H1 (cell line): ENCODE measurements at regions not wholly inside any gene's neighbourhood (a gene's known extent, or its start where the extent isn't known, plus 50 kb on each side); places are given as distances from the start of the nearest gene placed in this dataset.

Source experiments
- BCL11A ChIP-seq, 2 experiments: IDR thresholded peaks; one replicate each; pipeline ENCODE4 v1.6.1; 2011; ENCODE audit warnings: low read depth in 2 of 2, low read length in 2 of 2, mild to moderate bottlenecking in 2 of 2
- HDAC6 ChIP-seq: IDR thresholded peaks from one replicate; pipeline ENCODE4 v1.7.1; 2012; ENCODE audit warnings: low read depth, mild to moderate bottlenecking, inconsistent platforms, low read length, moderate library complexity
- JUN ChIP-seq: IDR thresholded peaks from 2 replicates; pipeline ENCODE4 v1.6.1; 2011; ENCODE audit warnings: low read depth, mild to moderate bottlenecking, improper control_type of control experiment, low read length
- KDM5A ChIP-seq: fragments of 200-600 bp; IDR thresholded peaks from 2 replicates; pipeline ENCODE4 v1.7.1; 2012; ENCODE audit warnings: mild to moderate bottlenecking, low read length, inconsistent platforms, mixed read lengths
- SRF ChIP-seq: IDR thresholded peaks from 2 replicates; pipeline ENCODE4 v1.6.1; 2011; ENCODE audit warnings: mild to moderate bottlenecking, low read depth, low read length, moderate library complexity

GRCh38 chr11:23377909-23378308, 517.6 kb upstream of the CCDC179 start (continued):
- no peak for TF ChIP-seq BCL11A (IDR thresholded peaks at IDR 0.05; ENCODE audit: low read depth in 2 of 2, low read length in 2 of 2)
- TF ChIP-seq SRF: no peak
- TF ChIP-seq JUN: no peak
- TF ChIP-seq KDM5A: no peak
- TF ChIP-seq HDAC6: no peak
